ENCODE measurements at regions not wholly inside any gene's neighbourhood (a gene's known extent, or its start where the extent isn't known, plus 50 kb on each side); places are given as distances from the start of the nearest gene placed in this dataset.

GRCh38 chr3:46146548-46146947, 61.6 kb downstream of the CCR1 start:
- WGBS (ENCODE audit: insufficient coverage), result 88% methylated on average over 2 of the region's 4 CpGs
- Histone ChIP-seq H3K27me3 (replicated peaks in 2 of 5; ENCODE audit: control insufficient read depth in 4 of 5, insufficient read depth in 5 of 5, low read length in 4 of 5) (no peaks in the 10 kb centered on the region), H3K4me3 (ENCODE audit: control insufficient read depth in 1 of 7, extremely low read depth in 1 of 7, insufficient read depth in 4 of 7, low read depth in 2 of 7, low read length in 6 of 7) (no peak overlapping the region), H3K27ac (ENCODE audit: insufficient read depth in 1 of 2, low read depth in 1 of 2, low read length in 2 of 2, poor library complexity in 1 of 2, severe bottlenecking in 2 of 2) (no peak overlapping the region), H3K4me1 (ENCODE audit: control extremely low read depth in 1 of 4, control insufficient read depth in 4 of 4, insufficient read depth in 4 of 4, low read length in 3 of 4) (peaks cover 0 to 9% (median 6%) of the 10 kb centered on the region in 4 experiments), H3K36me3 (ENCODE audit: control insufficient read depth in 4 of 4, insufficient read depth in 4 of 4, low read length in 3 of 4) (no peaks in the 10 kb centered on the region), H3K9me3 (ENCODE audit: control extremely low read depth in 1 of 5, control insufficient read depth in 4 of 5, insufficient read depth in 2 of 5, low read depth in 1 of 5, low read length in 4 of 5) (peaks cover 0 to 1% (median 0%) of the 10 kb centered on the region in 5 experiments)
- POLR2A ChIA-PET, result no interaction called here
- DNase-seq, result no peak
- CTCF ChIA-PET, result interaction anchor here (1.3 kb wide), 1 partner anchor 67 kb away, joined by 3 read pairs; no protein-coding TSS in a partner anchor

GRCh38 chr3:46146021-46146420, 62.1 kb downstream of the CCR1 start:
- Histone ChIP-seq H3K4me3 (ENCODE audit: control insufficient read depth in 1 of 7, extremely low read depth in 1 of 7, insufficient read depth in 4 of 7, low read depth in 2 of 7, low read length in 6 of 7) (no peak overlapping the region), H3K27ac (ENCODE audit: insufficient read depth in 1 of 2, low read depth in 1 of 2, low read length in 2 of 2, poor library complexity in 1 of 2, severe bottlenecking in 2 of 2) (no peak overlapping the region), H3K27me3 (replicated peaks in 2 of 5; ENCODE audit: control insufficient read depth in 4 of 5, insufficient read depth in 5 of 5, low read length in 4 of 5) (no peaks in the 10 kb centered on the region), H3K9me3 (ENCODE audit: control extremely low read depth in 1 of 5, control insufficient read depth in 4 of 5, insufficient read depth in 2 of 5, low read depth in 1 of 5, low read length in 4 of 5) (peaks cover 0 to 1% (median 0%) of the 10 kb centered on the region in 5 experiments), H3K4me1 (ENCODE audit: control extremely low read depth in 1 of 4, control insufficient read depth in 4 of 4, insufficient read depth in 4 of 4, low read length in 3 of 4) (peaks cover 0 to 9% (median 6%) of the 10 kb centered on the region in 4 experiments), H3K36me3 (ENCODE audit: control insufficient read depth in 4 of 4, insufficient read depth in 4 of 4, low read length in 3 of 4) (no peaks in the 10 kb centered on the region)
- no CpG with 5 or more reads among the region's 2 CpGs for WGBS (ENCODE audit: insufficient coverage)
- DNase-seq, result no peak
- CTCF ChIA-PET, result no interaction called here
- POLR2A ChIA-PET, result no interaction called here

- no peak for DNase-seq
- H3K9me3 ChIP-seq (ENCODE audit: control extremely low read depth in 1 of 5, control insufficient read depth in 4 of 5, insufficient read depth in 2 of 5, low read depth in 1 of 5, low read length in 4 of 5), result peaks cover 0 to 1% (median 0%) of the 10 kb centered on the region in 5 experiments
- no peak overlapping the region for H3K27ac ChIP-seq (ENCODE audit: insufficient read depth in 1 of 2, low read depth in 1 of 2, low read length in 2 of 2, poor library complexity in 1 of 2, severe bottlenecking in 2 of 2)
- 100% methylated on average over 1 of the region's 1 CpG for WGBS (ENCODE audit: insufficient coverage)
- POLR2A ChIA-PET, result no interaction called here
- no peak overlapping the region for H3K4me3 ChIP-seq (ENCODE audit: control insufficient read depth in 1 of 7, extremely low read depth in 1 of 7, insufficient read depth in 4 of 7, low read depth in 2 of 7, low read length in 6 of 7)
- H3K36me3 ChIP-seq (ENCODE audit: control insufficient read depth in 4 of 4, insufficient read depth in 4 of 4, low read length in 3 of 4), result no peaks in the 10 kb centered on the region
- peaks cover 0 to 9% (median 6%) of the 10 kb centered on the region in 4 experiments for H3K4me1 ChIP-seq (ENCODE audit: control extremely low read depth in 1 of 4, control insufficient read depth in 4 of 4, insufficient read depth in 4 of 4, low read length in 3 of 4)
- CTCF ChIA-PET, result no interaction called here
- H3K27me3 ChIP-seq (replicated peaks in 2 of 5; ENCODE audit: control insufficient read depth in 4 of 5, insufficient read depth in 5 of 5, low read length in 4 of 5), result no peaks in the 10 kb centered on the region
Measured at GRCh38 chr3:46145147-46145546, 63.0 kb downstream of the CCR1 start.

- Histone ChIP-seq H3K27me3 (replicated peaks in 2 of 5; ENCODE audit: control insufficient read depth in 4 of 5, insufficient read depth in 5 of 5, low read length in 4 of 5) (no peaks in the 10 kb centered on the region), H3K27ac (ENCODE audit: insufficient read depth in 1 of 2, low read depth in 1 of 2, low read length in 2 of 2, poor library complexity in 1 of 2, severe bottlenecking in 2 of 2) (no peak overlapping the region), H3K36me3 (ENCODE audit: control insufficient read depth in 4 of 4, insufficient read depth in 4 of 4, low read length in 3 of 4) (no peaks in the 10 kb centered on the region), H3K4me3 (ENCODE audit: control insufficient read depth in 1 of 7, extremely low read depth in 1 of 7, insufficient read depth in 4 of 7, low read depth in 2 of 7, low read length in 6 of 7) (no peak overlapping the region), H3K4me1 (ENCODE audit: control extremely low read depth in 1 of 4, control insufficient read depth in 4 of 4, insufficient read depth in 4 of 4, low read length in 3 of 4) (peaks cover 0 to 9% (median 6%) of the 10 kb centered on the region in 4 experiments), H3K9me3 (ENCODE audit: control extremely low read depth in 1 of 5, control insufficient read depth in 4 of 5, insufficient read depth in 2 of 5, low read depth in 1 of 5, low read length in 4 of 5) (peaks cover 0 to 1% (median 0%) of the 10 kb centered on the region in 5 experiments)
- ChIA-PET CTCF (no interaction called here), POLR2A (no interaction called here)
- DNase-seq, result no peak
- 50% methylated on average over 3 of the region's 4 CpGs for WGBS (ENCODE audit: insufficient coverage)
Measured at GRCh38 chr3:46143951-46144473, 64.1 kb downstream of the CCR1 start.

- no peaks in the 10 kb centered on the region for H3K27me3 ChIP-seq (replicated peaks in 2 of 5; ENCODE audit: control insufficient read depth in 4 of 5, insufficient read depth in 5 of 5, low read length in 4 of 5)
- no peaks in the 10 kb centered on the region for H3K36me3 ChIP-seq (ENCODE audit: control insufficient read depth in 4 of 4, insufficient read depth in 4 of 4, low read length in 3 of 4)
- no peak overlapping the region for H3K27ac ChIP-seq (ENCODE audit: insufficient read depth in 1 of 2, low read depth in 1 of 2, low read length in 2 of 2, poor library complexity in 1 of 2, severe bottlenecking in 2 of 2)
- CTCF ChIA-PET, result interaction anchor here (1.2 kb wide), 1 partner anchor 16 kb away, joined by 4 read pairs; no protein-coding TSS in a partner anchor
- H3K4me1 ChIP-seq (ENCODE audit: control extremely low read depth in 1 of 4, control insufficient read depth in 4 of 4, insufficient read depth in 4 of 4, low read length in 3 of 4), result peaks cover 0 to 9% (median 6%) of the 10 kb centered on the region in 4 experiments
- POLR2A ChIA-PET, result no interaction called here
- H3K4me3 ChIP-seq (ENCODE audit: control insufficient read depth in 1 of 7, extremely low read depth in 1 of 7, insufficient read depth in 4 of 7, low read depth in 2 of 7, low read length in 6 of 7), result no peak overlapping the region
- WGBS (ENCODE audit: insufficient coverage), result 98% methylated on average over 8 of the region's 9 CpGs
- no peak for DNase-seq
- H3K9me3 ChIP-seq (ENCODE audit: control extremely low read depth in 1 of 5, control insufficient read depth in 4 of 5, insufficient read depth in 2 of 5, low read depth in 1 of 5, low read length in 4 of 5), result no peaks in the 10 kb centered on the region
Measured at GRCh38 chr3:46141813-46142212, 66.3 kb downstream of the CCR1 start.

- Histone ChIP-seq H3K27me3 (replicated peaks in 2 of 5; ENCODE audit: control insufficient read depth in 4 of 5, insufficient read depth in 5 of 5, low read length in 4 of 5) (no peaks in the 10 kb centered on the region), H3K9me3 (ENCODE audit: control extremely low read depth in 1 of 5, control insufficient read depth in 4 of 5, insufficient read depth in 2 of 5, low read depth in 1 of 5, low read length in 4 of 5) (peaks cover 0 to 1% (median 0%) of the 10 kb centered on the region in 5 experiments), H3K4me3 (ENCODE audit: control insufficient read depth in 1 of 7, extremely low read depth in 1 of 7, insufficient read depth in 4 of 7, low read depth in 2 of 7, low read length in 6 of 7) (peak overlapping the region in 1 of 7 experiments; percentile 2), H3K36me3 (ENCODE audit: control insufficient read depth in 4 of 4, insufficient read depth in 4 of 4, low read length in 3 of 4) (no peaks in the 10 kb centered on the region), H3K27ac (ENCODE audit: insufficient read depth in 1 of 2, low read depth in 1 of 2, low read length in 2 of 2, poor library complexity in 1 of 2, severe bottlenecking in 2 of 2) (no peak overlapping the region), H3K4me1 (ENCODE audit: control extremely low read depth in 1 of 4, control insufficient read depth in 4 of 4, insufficient read depth in 4 of 4, low read length in 3 of 4) (peaks cover 0 to 7% (median 3%) of the 10 kb centered on the region in 4 experiments)
- peak in 2 of 3 donors; percentile 20 to 31 for DNase-seq
- 20% methylated on average over 1 of the region's 3 CpGs for WGBS (ENCODE audit: insufficient coverage)
- POLR2A ChIA-PET, result no interaction called here
- CTCF ChIA-PET, result no interaction called here
Measured at GRCh38 chr3:46138581-46138980, 69.5 kb downstream of the CCR1 start.

- DNase-seq, result peak; percentile 11 to 66 (median 61)
- no peaks in the 10 kb centered on the region for H3K36me3 ChIP-seq (ENCODE audit: control insufficient read depth in 4 of 4, insufficient read depth in 4 of 4, low read length in 3 of 4)
- ChIA-PET CTCF (no interaction called here), POLR2A (no interaction called here)
- peaks cover 2 to 19% (median 15%) of the 10 kb centered on the region in 4 experiments for H3K4me1 ChIP-seq (ENCODE audit: control extremely low read depth in 1 of 4, control insufficient read depth in 4 of 4, insufficient read depth in 4 of 4, low read length in 3 of 4)
- H3K27ac ChIP-seq (ENCODE audit: insufficient read depth in 1 of 2, low read depth in 1 of 2, low read length in 2 of 2, poor library complexity in 1 of 2, severe bottlenecking in 2 of 2), result no peak overlapping the region
- no peaks in the 10 kb centered on the region for H3K27me3 ChIP-seq (replicated peaks in 2 of 5; ENCODE audit: control insufficient read depth in 4 of 5, insufficient read depth in 5 of 5, low read length in 4 of 5)
- H3K4me3 ChIP-seq (ENCODE audit: control insufficient read depth in 1 of 7, extremely low read depth in 1 of 7, insufficient read depth in 4 of 7, low read depth in 2 of 7, low read length in 6 of 7), result no peak overlapping the region
- peaks cover 0 to 1% (median 0%) of the 10 kb centered on the region in 5 experiments for H3K9me3 ChIP-seq (ENCODE audit: control extremely low read depth in 1 of 5, control insufficient read depth in 4 of 5, insufficient read depth in 2 of 5, low read depth in 1 of 5, low read length in 4 of 5)
- WGBS (ENCODE audit: insufficient coverage), result 56% methylated on average over 3 of the region's 3 CpGs
Measured at GRCh38 chr3:46135475-46135874, 72.6 kb downstream of the CCR1 start.

Measured in common myeloid progenitor, CD34-positive (primary cell).